ENCODE measurements at regions not wholly inside any gene's neighbourhood (a gene's known extent, or its start where the extent isn't known, plus 50 kb on each side); places are given as distances from the start of the nearest gene placed in this dataset.

- no peaks in the 10 kb centered on the region for H3K9me3 ChIP-seq (ENCODE audit: control insufficient read depth, low read length)
- no peak overlapping the region for H3K27ac ChIP-seq (ENCODE audit: low read depth, low read length, severe bottlenecking)
- no peaks in the 10 kb centered on the region for H3K4me1 ChIP-seq (ENCODE audit: control insufficient read depth, insufficient read depth, low read length, poor library complexity, severe bottlenecking)
- H3K36me3 ChIP-seq (ENCODE audit: control insufficient read depth, insufficient read depth, low read length) = no peaks in the 10 kb centered on the region
- no peak overlapping the region for H3K4me3 ChIP-seq (ENCODE audit: extremely low read depth, insufficient read depth, low read length, poor library complexity, severe bottlenecking)
Observed at GRCh38 chr16:52235186-52235585, 311.8 kb downstream of the TOX3 start.

GRCh38 chr16:52234626-52235025 is 312.3 kb downstream of the TOX3 start:
- H3K4me3 ChIP-seq (ENCODE audit: extremely low read depth, insufficient read depth, low read length, poor library complexity, severe bottlenecking) = no peak overlapping the region

GRCh38 chr16:52229471-52229870 is 317.5 kb downstream of the TOX3 start:
- H3K36me3 ChIP-seq (ENCODE audit: control insufficient read depth, insufficient read depth, low read length) = no peaks in the 10 kb centered on the region
- peaks cover 4% of the 10 kb centered on the region for H3K4me1 ChIP-seq (ENCODE audit: control insufficient read depth, insufficient read depth, low read length, poor library complexity, severe bottlenecking)
- WGBS, 2 experiments (ENCODE audit: insufficient coverage in 2 of 2) = 83 to 88% methylated on average over 1 to 2 of the region's 3 CpGs
- H3K4me3 ChIP-seq (ENCODE audit: extremely low read depth, insufficient read depth, low read length, poor library complexity, severe bottlenecking) = no peak overlapping the region
- H3K27ac ChIP-seq (ENCODE audit: low read depth, low read length, severe bottlenecking) = no peak overlapping the region
- H3K9me3 ChIP-seq (ENCODE audit: control insufficient read depth, low read length) = no peaks in the 10 kb centered on the region

More at GRCh38 chr16:52234626-52235025, 312.3 kb downstream of the TOX3 start:
- Histone ChIP-seq H3K9me3 (ENCODE audit: control insufficient read depth, low read length) (no peaks in the 10 kb centered on the region), H3K36me3 (ENCODE audit: control insufficient read depth, insufficient read depth, low read length) (no peaks in the 10 kb centered on the region), H3K27ac (ENCODE audit: low read depth, low read length, severe bottlenecking) (no peak overlapping the region), H3K4me1 (ENCODE audit: control insufficient read depth, insufficient read depth, low read length, poor library complexity, severe bottlenecking) (no peaks in the 10 kb centered on the region)
- WGBS, 2 experiments (ENCODE audit: insufficient coverage in 2 of 2) = 100% methylated on average over 1 of the region's 2 CpGs; no CpG with 5 or more reads in 1 of the 2 experiments

- 94% methylated on average over 3 of the region's 3 CpGs; no CpG with 5 or more reads in 1 of the 2 experiments for WGBS, 2 experiments (ENCODE audit: insufficient coverage in 2 of 2)
- H3K4me1 ChIP-seq (ENCODE audit: control insufficient read depth, insufficient read depth, low read length, poor library complexity, severe bottlenecking) = peaks cover 4% of the 10 kb centered on the region
- no peak overlapping the region for H3K27ac ChIP-seq (ENCODE audit: low read depth, low read length, severe bottlenecking)
- no peaks in the 10 kb centered on the region for H3K9me3 ChIP-seq (ENCODE audit: control insufficient read depth, low read length)
- H3K36me3 ChIP-seq (ENCODE audit: control insufficient read depth, insufficient read depth, low read length) = no peaks in the 10 kb centered on the region
- no peak overlapping the region for H3K4me3 ChIP-seq (ENCODE audit: extremely low read depth, insufficient read depth, low read length, poor library complexity, severe bottlenecking)
Observed at GRCh38 chr16:52227851-52228250, 319.1 kb downstream of the TOX3 start.

- Histone ChIP-seq H3K27ac (ENCODE audit: low read depth, low read length, severe bottlenecking) (no peak overlapping the region), H3K4me1 (ENCODE audit: control insufficient read depth, insufficient read depth, low read length, poor library complexity, severe bottlenecking) (no peaks in the 10 kb centered on the region), H3K36me3 (ENCODE audit: control insufficient read depth, insufficient read depth, low read length) (no peaks in the 10 kb centered on the region), H3K9me3 (ENCODE audit: control insufficient read depth, low read length) (no peaks in the 10 kb centered on the region), H3K4me3 (ENCODE audit: extremely low read depth, insufficient read depth, low read length, poor library complexity, severe bottlenecking) (no peak overlapping the region)
- WGBS, 2 experiments (ENCODE audit: insufficient coverage in 2 of 2) = 80 to 83% methylated on average over 2 of the region's 4 CpGs
Observed at GRCh38 chr16:52212841-52213240, 334.1 kb downstream of the TOX3 start.

GRCh38 chr16:52209227-52209626 is 337.7 kb downstream of the TOX3 start:
- Histone ChIP-seq H3K4me1 (ENCODE audit: control insufficient read depth, insufficient read depth, low read length, poor library complexity, severe bottlenecking) (no peaks in the 10 kb centered on the region), H3K27ac (ENCODE audit: low read depth, low read length, severe bottlenecking) (no peak overlapping the region), H3K9me3 (ENCODE audit: control insufficient read depth, low read length) (peaks cover 4% of the 10 kb centered on the region), H3K4me3 (ENCODE audit: extremely low read depth, insufficient read depth, low read length, poor library complexity, severe bottlenecking) (no peak overlapping the region), H3K36me3 (ENCODE audit: control insufficient read depth, insufficient read depth, low read length) (no peaks in the 10 kb centered on the region)

- peaks cover 4% of the 10 kb centered on the region for H3K9me3 ChIP-seq (ENCODE audit: control insufficient read depth, low read length)
- H3K27ac ChIP-seq (ENCODE audit: low read depth, low read length, severe bottlenecking) = no peak overlapping the region
- no peaks in the 10 kb centered on the region for H3K4me1 ChIP-seq (ENCODE audit: control insufficient read depth, insufficient read depth, low read length, poor library complexity, severe bottlenecking)
- H3K4me3 ChIP-seq (ENCODE audit: extremely low read depth, insufficient read depth, low read length, poor library complexity, severe bottlenecking) = no peak overlapping the region
- no peaks in the 10 kb centered on the region for H3K36me3 ChIP-seq (ENCODE audit: control insufficient read depth, insufficient read depth, low read length)
Observed at GRCh38 chr16:52203096-52203495, 343.8 kb downstream of the TOX3 start.

- WGBS, 2 experiments (ENCODE audit: insufficient coverage in 2 of 2) = 80% methylated on average over 1 of the region's 2 CpGs; no CpG with 5 or more reads in 1 of the 2 experiments
Observed at GRCh38 chr16:52193441-52193840, 353.5 kb downstream of the TOX3 start.

GRCh38 chr16:52191531-52192134 is 355.3 kb downstream of the TOX3 start:
- 41 to 49% methylated on average over 3 to 5 of the region's 7 CpGs for WGBS, 2 experiments (ENCODE audit: insufficient coverage in 2 of 2)
- Histone ChIP-seq H3K4me3 (ENCODE audit: extremely low read depth, insufficient read depth, low read length, poor library complexity, severe bottlenecking) (no peak overlapping the region), H3K4me1 (ENCODE audit: control insufficient read depth, insufficient read depth, low read length, poor library complexity, severe bottlenecking) (no peaks in the 10 kb centered on the region), H3K36me3 (ENCODE audit: control insufficient read depth, insufficient read depth, low read length) (no peaks in the 10 kb centered on the region), H3K9me3 (ENCODE audit: control insufficient read depth, low read length) (no peaks in the 10 kb centered on the region), H3K27ac (ENCODE audit: low read depth, low read length, severe bottlenecking) (no peak overlapping the region)

More at GRCh38 chr16:52193441-52193840, 353.5 kb downstream of the TOX3 start:
- Histone ChIP-seq H3K36me3 (ENCODE audit: control insufficient read depth, insufficient read depth, low read length) (no peaks in the 10 kb centered on the region), H3K4me1 (ENCODE audit: control insufficient read depth, insufficient read depth, low read length, poor library complexity, severe bottlenecking) (no peaks in the 10 kb centered on the region), H3K27ac (ENCODE audit: low read depth, low read length, severe bottlenecking) (no peak overlapping the region), H3K9me3 (ENCODE audit: control insufficient read depth, low read length) (no peaks in the 10 kb centered on the region), H3K4me3 (ENCODE audit: extremely low read depth, insufficient read depth, low read length, poor library complexity, severe bottlenecking) (no peak overlapping the region)

GRCh38 chr16:52184336-52184735 is 362.6 kb downstream of the TOX3 start:
- Histone ChIP-seq H3K9me3 (ENCODE audit: control insufficient read depth, low read length) (no peaks in the 10 kb centered on the region), H3K27ac (ENCODE audit: low read depth, low read length, severe bottlenecking) (no peak overlapping the region), H3K4me1 (ENCODE audit: control insufficient read depth, insufficient read depth, low read length, poor library complexity, severe bottlenecking) (no peaks in the 10 kb centered on the region), H3K36me3 (ENCODE audit: control insufficient read depth, insufficient read depth, low read length) (no peaks in the 10 kb centered on the region), H3K4me3 (ENCODE audit: extremely low read depth, insufficient read depth, low read length, poor library complexity, severe bottlenecking) (no peak overlapping the region)
- no CpG with 5 or more reads among the region's 3 CpGs for WGBS, 2 experiments (ENCODE audit: insufficient coverage in 2 of 2)

- Histone ChIP-seq H3K9me3 (ENCODE audit: control insufficient read depth, low read length) (no peaks in the 10 kb centered on the region), H3K4me3 (ENCODE audit: extremely low read depth, insufficient read depth, low read length, poor library complexity, severe bottlenecking) (no peak overlapping the region), H3K4me1 (ENCODE audit: control insufficient read depth, insufficient read depth, low read length, poor library complexity, severe bottlenecking) (no peaks in the 10 kb centered on the region), H3K27ac (ENCODE audit: low read depth, low read length, severe bottlenecking) (no peak overlapping the region), H3K36me3 (ENCODE audit: control insufficient read depth, insufficient read depth, low read length) (no peaks in the 10 kb centered on the region)
- WGBS, 2 experiments (ENCODE audit: insufficient coverage in 2 of 2) = 86 to 88% methylated on average over 2 of the region's 2 CpGs
Observed at GRCh38 chr16:52182840-52183239, 364.1 kb downstream of the TOX3 start.

Measured in mesodermal cell (in vitro differentiated cells).